NCI-H187 treated with DMSO at 0.1 percent for 48 hours (cell line): ENCODE measurements at regions not wholly inside any gene's neighbourhood (a gene's known extent, or its start where the extent isn't known, plus 50 kb on each side); places are given as distances from the start of the nearest gene placed in this dataset.

Experiments
- DNase-seq: peaks from one replicate; lab custom pipeline; 2025; lab: John Stamatoyannopoulos, UW

DNA sequence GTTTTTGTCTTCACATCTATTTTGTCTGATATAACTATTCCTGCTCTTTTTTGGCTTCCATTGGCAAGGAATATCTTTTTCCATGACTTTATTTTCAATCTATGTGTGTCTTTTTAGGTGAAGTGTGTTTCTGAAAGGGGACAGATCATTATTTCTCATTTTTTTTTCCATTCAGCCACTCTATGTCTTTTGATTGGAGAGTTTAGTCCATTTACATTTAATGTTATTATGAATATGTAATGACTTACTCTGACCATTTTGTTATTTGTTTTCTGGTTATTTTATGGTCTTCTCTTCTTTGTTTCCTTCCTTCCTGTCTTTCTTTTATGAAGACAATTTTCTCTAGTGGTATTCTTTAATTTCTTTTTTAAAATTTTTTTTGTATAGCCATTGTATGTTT, 178.6 kb upstream of the CNTN5 start:
- no peak for DNase-seq

DNA sequence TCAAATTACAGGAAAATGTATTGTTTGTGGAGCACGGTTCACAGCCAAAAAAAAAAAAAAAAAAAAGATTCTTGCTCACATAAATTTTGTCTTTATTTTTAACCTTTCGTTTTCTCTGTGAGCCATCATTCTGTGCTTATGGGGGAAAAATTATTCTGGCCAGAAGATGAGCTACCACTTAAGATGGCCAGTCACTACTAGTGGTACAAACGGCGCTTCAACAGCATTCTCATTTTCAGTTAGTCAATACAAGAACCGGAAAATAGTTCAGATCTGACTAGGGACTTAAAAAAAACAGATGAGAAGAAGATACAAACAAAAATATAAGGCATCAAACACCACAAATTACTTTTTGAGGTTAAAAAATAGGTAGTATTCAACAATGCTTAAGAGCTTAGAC, 158.6 kb upstream of the CNTN5 start:
- no peak for DNase-seq

- DNase-seq: no peak
These were observed 149.1 kb upstream of the CNTN5 start for GRCh38 chr11:98871690-98872089.

GRCh38 chr11:98874050-98874449, 146.7 kb upstream of the CNTN5 start:
- DNase-seq: no peak

- no peak for DNase-seq
These were observed 124.8 kb upstream of the CNTN5 start for GRCh38 chr11:98895936-98896335.

GRCh38 chr11:98940913-98941312, 79.8 kb upstream of the CNTN5 start:
- no peak for DNase-seq

- no peak for DNase-seq
These were observed 76.3 kb upstream of the CNTN5 start for GRCh38 chr11:98944461-98944860.

DNA sequence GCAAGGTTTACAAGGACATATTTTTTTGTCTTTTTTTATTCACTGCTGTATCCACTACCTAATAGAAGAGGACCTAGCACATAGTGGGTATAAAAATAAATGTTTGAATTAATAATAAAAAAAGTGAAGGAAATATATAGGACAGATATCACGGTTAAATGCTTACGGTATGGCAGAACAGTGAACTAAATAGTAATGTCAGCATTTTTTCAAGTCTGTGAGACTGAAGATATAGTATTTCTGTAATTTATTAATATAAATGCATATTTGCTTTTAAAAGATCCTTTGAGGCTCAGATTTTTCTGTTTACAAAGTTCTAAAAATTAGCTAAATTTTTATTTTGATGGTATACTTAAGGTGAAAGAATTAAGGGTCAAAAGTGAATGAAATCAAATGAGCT, 68.6 kb upstream of the CNTN5 start:
- DNase-seq: no peak

DNA sequence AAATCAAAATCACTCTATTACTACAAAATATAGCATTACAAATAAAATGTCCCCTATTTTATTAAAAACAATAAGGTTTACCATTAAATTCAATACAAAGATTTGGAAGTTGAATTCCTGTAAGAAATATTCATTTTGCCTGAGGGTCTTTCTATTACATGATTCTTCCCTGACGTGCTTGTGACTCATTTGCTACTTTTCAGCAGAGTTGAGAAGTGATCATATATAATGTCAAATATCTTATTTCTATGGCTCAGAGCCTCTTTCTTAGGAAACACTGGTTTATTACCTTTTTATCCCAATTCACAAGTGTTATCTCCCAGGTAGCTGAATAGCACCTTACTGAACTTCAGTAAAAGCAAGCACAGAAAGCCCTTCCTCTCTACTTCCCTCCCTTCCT, 65.2 kb upstream of the CNTN5 start:
- DNase-seq: no peak

GRCh38 chr11:98964146-98964545, 56.6 kb upstream of the CNTN5 start:
- DNase-seq: no peak

- no peak for DNase-seq
These were observed 55.4 kb upstream of the CNTN5 start for GRCh38 chr11:98965358-98965757.

DNA sequence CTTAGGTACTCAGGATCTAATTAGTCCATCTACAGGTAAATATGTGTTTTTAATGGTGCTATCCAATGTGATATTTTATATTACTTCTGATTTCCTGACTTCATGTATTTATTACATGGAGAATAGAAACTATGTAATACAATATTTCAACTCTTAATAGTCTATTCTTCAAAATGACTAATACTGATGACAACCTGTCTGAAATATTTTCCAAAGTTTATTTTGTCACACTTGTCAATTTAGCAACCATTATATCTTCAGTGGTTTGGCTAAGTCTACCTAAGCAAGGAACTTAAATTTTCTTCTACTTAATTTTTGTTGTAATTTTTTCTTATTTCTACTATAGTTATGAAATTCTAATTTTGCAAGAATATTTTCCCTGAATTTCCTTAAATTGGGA, 55.0 kb upstream of the CNTN5 start:
- DNase-seq: no peak

- no peak for DNase-seq
These were observed 53.7 kb upstream of the CNTN5 start for GRCh38 chr11:98967005-98967404.
